AG04450 (cell line): ENCODE measurements at regions not wholly inside any gene's neighbourhood (a gene's known extent, or its start where the extent isn't known, plus 50 kb on each side); places are given as distances from the start of the nearest gene placed in this dataset.
A peak's percentile ranks its signal among the peaks of the same experiment; 100 is the strongest.

Source experiments
- CTCF ChIA-PET: fragments of 300-600, 350-600 bp; formaldehyde crosslinking; extraction: SDS; loops from one replicate; lab custom pipeline; 2022; ENCODE audit warnings: antibody characterized with exemption, inconsistent platforms; lab: Charles Lee
- POLR2A ChIA-PET: fragments of 350-600 bp; formaldehyde crosslinking; extraction: SDS; loops from one replicate; lab custom pipeline; 2021; ENCODE audit warnings: antibody characterized with exemption, inconsistent platforms; lab: Yijun Ruan, JAX
- DNase-seq: peaks from one replicate; pipeline ENCODE4 v3.0.0-alpha.2; 2011; ENCODE audit warnings: low read depth, low spot score
- H3K27ac ChIP-seq: one replicate; pipeline ENCODE4 v1.5.1; 2012; ENCODE audit warnings: low read depth, low read length, control low read depth
- H3K27me3 ChIP-seq: one replicate; pipeline ENCODE4 v1.6.0; 2012; ENCODE audit warnings: low read length; ENCODE audit not compliant: control insufficient read depth, insufficient read depth
- H3K4me3 ChIP-seq: 2 replicates; pipeline ENCODE4 v1.5.1; 2011; ENCODE audit warnings: mild to moderate bottlenecking, low read depth, low read length, control low read depth
- H3K9me3 ChIP-seq: 2 replicates; pipeline ENCODE4 v1.5.1; 2012; ENCODE audit warnings: low read length; ENCODE audit not compliant: control insufficient read depth, insufficient read depth
- TF ChIP-seq, protein P1 (sequence below): IDR thresholded peaks from 2 replicates; pipeline ENCODE4 v1.5.1; 2011; ENCODE audit warnings: low read depth, low read length, control low read depth, inconsistent platforms

DNA sequence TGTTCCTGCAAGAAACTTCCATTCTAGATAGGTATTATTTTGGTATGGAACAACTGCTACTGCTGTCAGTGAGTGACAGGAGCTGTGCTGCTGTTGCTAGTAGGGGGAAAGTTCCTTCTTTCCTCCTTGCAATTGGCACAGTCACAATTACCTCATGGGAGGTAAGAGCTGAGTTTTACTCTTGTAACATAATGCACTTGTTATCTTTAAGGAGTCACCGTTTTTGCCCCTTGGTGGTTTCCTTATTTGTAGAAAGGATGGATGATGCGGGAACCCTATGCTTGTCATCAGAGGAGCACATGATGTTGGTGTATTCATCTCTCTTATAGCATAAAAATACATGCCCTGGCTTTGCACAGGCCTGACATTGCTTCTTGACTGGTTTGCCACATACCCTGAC, 234.7 kb upstream of the NPY start:
- POLR2A ChIA-PET: no interaction called here
- no peak overlapping the region for H3K4me3 ChIP-seq
- no peaks in the 10 kb centered on the region for H3K27me3 ChIP-seq
- DNase-seq: no peak
- H3K9me3 ChIP-seq: no peaks in the 10 kb centered on the region
- TF ChIP-seq, protein P1, sequence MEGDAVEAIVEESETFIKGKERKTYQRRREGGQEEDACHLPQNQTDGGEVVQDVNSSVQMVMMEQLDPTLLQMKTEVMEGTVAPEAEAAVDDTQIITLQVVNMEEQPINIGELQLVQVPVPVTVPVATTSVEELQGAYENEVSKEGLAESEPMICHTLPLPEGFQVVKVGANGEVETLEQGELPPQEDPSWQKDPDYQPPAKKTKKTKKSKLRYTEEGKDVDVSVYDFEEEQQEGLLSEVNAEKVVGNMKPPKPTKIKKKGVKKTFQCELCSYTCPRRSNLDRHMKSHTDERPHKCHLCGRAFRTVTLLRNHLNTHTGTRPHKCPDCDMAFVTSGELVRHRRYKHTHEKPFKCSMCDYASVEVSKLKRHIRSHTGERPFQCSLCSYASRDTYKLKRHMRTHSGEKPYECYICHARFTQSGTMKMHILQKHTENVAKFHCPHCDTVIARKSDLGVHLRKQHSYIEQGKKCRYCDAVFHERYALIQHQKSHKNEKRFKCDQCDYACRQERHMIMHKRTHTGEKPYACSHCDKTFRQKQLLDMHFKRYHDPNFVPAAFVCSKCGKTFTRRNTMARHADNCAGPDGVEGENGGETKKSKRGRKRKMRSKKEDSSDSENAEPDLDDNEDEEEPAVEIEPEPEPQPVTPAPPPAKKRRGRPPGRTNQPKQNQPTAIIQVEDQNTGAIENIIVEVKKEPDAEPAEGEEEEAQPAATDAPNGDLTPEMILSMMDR: no peak
- CTCF ChIA-PET: no interaction called here
- no peak overlapping the region for H3K27ac ChIP-seq

- CTCF ChIA-PET: no interaction called here
- Histone ChIP-seq H3K4me3 (no peak overlapping the region), H3K9me3 (no peaks in the 10 kb centered on the region), H3K27me3 (peaks cover 7% of the 10 kb centered on the region), H3K27ac (no peak overlapping the region)
- POLR2A ChIA-PET: no interaction called here
- TF ChIP-seq, protein P1: no peak
- DNase-seq: no peak
These were observed 232.9 kb upstream of the NPY start for GRCh38 chr7:24050991-24051560.

GRCh38 chr7:24051651-24052050, 232.3 kb upstream of the NPY start:
- TF ChIP-seq, protein P1: no peak
- Histone ChIP-seq H3K4me3 (no peak overlapping the region), H3K9me3 (no peaks in the 10 kb centered on the region), H3K27me3 (peaks cover 7% of the 10 kb centered on the region), H3K27ac (no peak overlapping the region)
- POLR2A ChIA-PET: no interaction called here
- CTCF ChIA-PET: no interaction called here
- no peak for DNase-seq

GRCh38 chr7:24052572-24053260, 231.3 kb upstream of the NPY start:
- Histone ChIP-seq H3K9me3 (no peaks in the 10 kb centered on the region), H3K27ac (no peak overlapping the region), H3K4me3 (no peak overlapping the region), H3K27me3 (peaks cover 7% of the 10 kb centered on the region)
- TF ChIP-seq, protein P1: no peak
- DNase-seq: peak; percentile 50
- ChIA-PET POLR2A (interaction anchor here (0.6 kb wide), 1 partner anchor 96 kb away, joined by 3 read pairs; no protein-coding TSS in a partner anchor), CTCF (no interaction called here)

- POLR2A ChIA-PET: no interaction called here
- CTCF ChIA-PET: no interaction called here
- H3K9me3 ChIP-seq: no peaks in the 10 kb centered on the region
- no peak for DNase-seq
- no peak overlapping the region for H3K27ac ChIP-seq
- no peak overlapping the region for H3K4me3 ChIP-seq
- TF ChIP-seq, protein P1: no peak
- peaks cover 7% of the 10 kb centered on the region for H3K27me3 ChIP-seq
These were observed 229.8 kb upstream of the NPY start for GRCh38 chr7:24054236-24054635.
